Stomach (tissue), 8 donors: ENCODE measurements at regions not wholly inside any gene's neighbourhood (a gene's known extent, or its start where the extent isn't known, plus 50 kb on each side); places are given as distances from the start of the nearest gene placed in this dataset.

ENCODE experiments used
- DNase-seq, 2 donors: peaks; one replicate each; pipeline versions ENCODE4 v3.0.0 to v3.0.0-alpha.2; 2013 to 2019
- H3K27ac ChIP-seq, 5 donors: fragments of 200-600 bp in 4 of 5; sonication (generic) in 4 of 5; one replicate each; pipeline ENCODE4 v1.5.1; 2013 to 2019; ENCODE audit warnings: mild to moderate bottlenecking in 1 of 5, moderate library complexity in 1 of 5
- H3K27me3 ChIP-seq, 3 donors: fragments of 200-600 bp; sonication (generic); one replicate each; pipeline ENCODE4 v1.5.1; 2017 to 2019; ENCODE audit warnings: mixed run types in 1 of 3
- H3K36me3 ChIP-seq, 4 donors: fragments of 200-600 bp; sonication (generic); 1 replicate in 3 of 4; 2 replicates in 1 of 4; pipeline ENCODE4 v1.5.1; 2016 to 2019
- H3K4me1 ChIP-seq, 4 donors: fragments of 200-600 bp; sonication (generic); one replicate each; pipeline ENCODE4 v1.5.1; 2016 to 2019
- H3K4me3 ChIP-seq, 4 donors: fragments of 200-600 bp; sonication (generic) in 3 of 4; one replicate each; pipeline ENCODE4 v1.5.1; 2016 to 2019; ENCODE audit warnings: mild to moderate bottlenecking in 1 of 4
- H3K9me3 ChIP-seq, 4 donors: fragments of 200-600 bp; sonication (generic); one replicate each; pipeline ENCODE4 v1.5.1; 2016 to 2019
- EP300 ChIP-seq: sonication (generic); formaldehyde crosslinking; IDR thresholded peaks from one replicate; pipeline ENCODE4 v1.6.1; 2017; ENCODE audit warnings: antibody characterized with exemption
- POLR2A ChIP-seq, 4 donors: fragments of 450-650 bp; IDR thresholded peaks; one replicate each; pipeline ENCODE4 v1.6.1; 2016; ENCODE audit warnings: antibody characterized with exemption in 4 of 4, control low read depth in 2 of 4, mild to moderate bottlenecking in 1 of 4, moderate library complexity in 1 of 4
- POLR2AphosphoS5 ChIP-seq, 3 donors: sonication (generic); formaldehyde crosslinking; IDR thresholded peaks; one replicate each; pipeline ENCODE4 v1.6.1; 2016; ENCODE audit warnings: antibody characterized with exemption in 3 of 3
- WGBS, 5 donors: extraction: QIAGEN DNeasy Blood & Tissue Kit in 3 of 5; methylation state at CpG; one replicate each; pipeline versions ENCODE4 v1.1.5 to v1.1.7; 2013 to 2018; 5-methylcytosine and 5-hydroxymethylcytosine counted together
- intact Hi-C: fragments of 100-400 bp; cut with DNase I; formaldehyde crosslinking; loops from one replicate; pipeline ENCODE4 v1.15.1; 2023; ENCODE audit warnings: low total_unique reads
- TF ChIP-seq, protein P1 (sequence below), 7 experiments: fragments of 450-650 bp in 4 of 7; fragments of 200-600 bp in 3 of 7; sonication (generic) in 3 of 7; IDR thresholded peaks; one replicate each; pipeline ENCODE4 v1.5.1; 2016 to 2019; ENCODE audit warnings: antibody characterized with exemption in 7 of 7, control low read depth in 2 of 7, mild to moderate bottlenecking in 1 of 7
- donor health status: healthy with polysubstance abuse.
- donor health status: Bipolar disorder and iron deficiency.
- donor health status: healthy.

GRCh38 chr1:58405660-58406059 is 140.9 kb downstream of the OMA1 start:
- Histone ChIP-seq H3K9me3 (no peaks in the 10 kb centered on the region), H3K36me3 (no peaks in the 10 kb centered on the region), H3K27ac (no peak overlapping the region), H3K4me3 (no peak overlapping the region), H3K27me3 (no peaks in the 10 kb centered on the region), H3K4me1 (no peaks in the 10 kb centered on the region)
- intact Hi-C loops, result no loop called here
- no peak for DNase-seq
- TF ChIP-seq POLR2A (IDR thresholded peaks at IDR 0.05) (no peak), EP300 (no peak), POLR2AphosphoS5 (IDR thresholded peaks at IDR 0.05) (no peak)
- TF ChIP-seq, protein P1, sequence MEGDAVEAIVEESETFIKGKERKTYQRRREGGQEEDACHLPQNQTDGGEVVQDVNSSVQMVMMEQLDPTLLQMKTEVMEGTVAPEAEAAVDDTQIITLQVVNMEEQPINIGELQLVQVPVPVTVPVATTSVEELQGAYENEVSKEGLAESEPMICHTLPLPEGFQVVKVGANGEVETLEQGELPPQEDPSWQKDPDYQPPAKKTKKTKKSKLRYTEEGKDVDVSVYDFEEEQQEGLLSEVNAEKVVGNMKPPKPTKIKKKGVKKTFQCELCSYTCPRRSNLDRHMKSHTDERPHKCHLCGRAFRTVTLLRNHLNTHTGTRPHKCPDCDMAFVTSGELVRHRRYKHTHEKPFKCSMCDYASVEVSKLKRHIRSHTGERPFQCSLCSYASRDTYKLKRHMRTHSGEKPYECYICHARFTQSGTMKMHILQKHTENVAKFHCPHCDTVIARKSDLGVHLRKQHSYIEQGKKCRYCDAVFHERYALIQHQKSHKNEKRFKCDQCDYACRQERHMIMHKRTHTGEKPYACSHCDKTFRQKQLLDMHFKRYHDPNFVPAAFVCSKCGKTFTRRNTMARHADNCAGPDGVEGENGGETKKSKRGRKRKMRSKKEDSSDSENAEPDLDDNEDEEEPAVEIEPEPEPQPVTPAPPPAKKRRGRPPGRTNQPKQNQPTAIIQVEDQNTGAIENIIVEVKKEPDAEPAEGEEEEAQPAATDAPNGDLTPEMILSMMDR (IDR thresholded peaks at IDR 0.05), result no peak
- WGBS, 5 donors, result 86 to 98% (median 93%) methylated on average over 4 of the region's 4 CpGs

DNA sequence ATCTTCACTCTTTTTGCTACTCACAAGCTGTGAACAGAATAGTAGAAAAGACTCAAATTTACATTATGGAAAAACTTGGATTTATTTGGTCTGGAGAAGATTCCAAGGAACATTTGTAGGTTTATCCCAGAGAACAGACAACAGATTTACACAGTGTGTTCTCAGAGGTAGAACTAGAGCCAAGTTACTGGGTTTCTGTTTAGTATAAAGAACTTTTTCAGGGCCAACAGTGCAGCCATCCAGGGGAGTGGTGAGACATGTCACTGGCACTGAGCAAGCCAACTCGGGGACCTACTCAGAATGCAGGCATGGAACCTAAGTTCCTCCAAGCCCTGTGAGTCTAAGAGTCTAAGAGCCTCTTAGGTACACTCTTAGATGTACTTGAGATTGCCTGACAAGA is 142.6 kb downstream of the OMA1 start:
- Histone ChIP-seq H3K4me3 (no peak overlapping the region), H3K36me3 (no peaks in the 10 kb centered on the region), H3K27me3 (no peaks in the 10 kb centered on the region), H3K4me1 (peaks cover 0 to 5% (median 0%) of the 10 kb centered on the region in 4 donors), H3K27ac (no peak overlapping the region), H3K9me3 (no peaks in the 10 kb centered on the region)
- DNase-seq, result no peak
- TF ChIP-seq, protein P1 (IDR thresholded peaks at IDR 0.05), result no peak
- WGBS, 5 donors, result 60 to 91% (median 83%) methylated on average over 1 of the region's 1 CpG
- intact Hi-C loops, result no loop called here

GRCh38 chr1:58402444-58402843 is 144.1 kb downstream of the OMA1 start:
- no peaks in the 10 kb centered on the region for H3K27me3 ChIP-seq
- H3K9me3 ChIP-seq, result no peaks in the 10 kb centered on the region
- DNase-seq, result no peak
- WGBS, 5 donors, result 62 to 79% (median 74%) methylated on average over 6 of the region's 6 CpGs
- no peak for TF ChIP-seq POLR2AphosphoS5 (IDR thresholded peaks at IDR 0.05)
- no peak for TF ChIP-seq EP300
- TF ChIP-seq, protein P1 (IDR thresholded peaks at IDR 0.05), result no peak
- no peak for TF ChIP-seq POLR2A (IDR thresholded peaks at IDR 0.05)
- H3K4me1 ChIP-seq, result peaks cover 0 to 5% (median 0%) of the 10 kb centered on the region in 4 donors
- H3K36me3 ChIP-seq, result no peaks in the 10 kb centered on the region
- intact Hi-C loops, result no loop called here
- H3K27ac ChIP-seq, result no peak overlapping the region
- no peak overlapping the region for H3K4me3 ChIP-seq

DNA sequence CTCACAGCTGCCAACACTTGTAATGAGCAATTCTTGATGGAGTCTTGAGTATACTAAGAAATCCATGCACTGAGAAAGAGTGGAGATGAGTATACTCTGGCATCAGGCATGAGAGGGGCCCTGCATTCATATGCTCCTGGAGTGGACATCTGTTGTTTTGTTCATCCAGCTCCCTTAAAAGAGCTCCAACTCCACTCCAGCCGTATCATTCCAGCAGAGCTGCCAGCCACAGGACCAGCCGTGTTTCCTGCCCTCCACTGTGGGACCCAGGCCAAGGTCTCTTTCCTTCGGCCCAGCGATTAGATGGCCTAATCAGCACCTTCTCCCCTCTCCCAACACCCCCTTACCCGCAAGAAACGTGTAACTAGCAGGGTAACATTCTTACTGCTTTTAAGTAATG is 144.5 kb downstream of the OMA1 start:
- Histone ChIP-seq H3K27me3 (no peaks in the 10 kb centered on the region), H3K4me1 (peaks cover 0 to 5% (median 0%) of the 10 kb centered on the region in 4 donors), H3K36me3 (no peaks in the 10 kb centered on the region), H3K4me3 (no peak overlapping the region), H3K9me3 (no peaks in the 10 kb centered on the region), H3K27ac (no peak overlapping the region)
- intact Hi-C loops, result no loop called here
- 65 to 83% (median 70%) methylated on average over 6 of the region's 6 CpGs for WGBS, 5 donors
- DNase-seq, result no peak
- no peak for TF ChIP-seq POLR2AphosphoS5 (IDR thresholded peaks at IDR 0.05)
- TF ChIP-seq EP300, result no peak
- no peak for TF ChIP-seq POLR2A (IDR thresholded peaks at IDR 0.05)
- TF ChIP-seq, protein P1 (IDR thresholded peaks at IDR 0.05), result no peak
